Dedifferentiated amniotic fluid mesenchymal stem cell (primary cell): ENCODE measurements at regions not wholly inside any gene's neighbourhood (a gene's known extent, or its start where the extent isn't known, plus 50 kb on each side); places are given as distances from the start of the nearest gene placed in this dataset.

Source experiments
- DNase-seq: peaks from one replicate; pipeline ENCODE4 v3.0.0-alpha.2; 2016; ENCODE audit errors: extremely low spot score

- DNase-seq: no peak
Measured at GRCh38 chr16:87177673-87178072, 139.5 kb downstream of the C16orf95 start.

DNA sequence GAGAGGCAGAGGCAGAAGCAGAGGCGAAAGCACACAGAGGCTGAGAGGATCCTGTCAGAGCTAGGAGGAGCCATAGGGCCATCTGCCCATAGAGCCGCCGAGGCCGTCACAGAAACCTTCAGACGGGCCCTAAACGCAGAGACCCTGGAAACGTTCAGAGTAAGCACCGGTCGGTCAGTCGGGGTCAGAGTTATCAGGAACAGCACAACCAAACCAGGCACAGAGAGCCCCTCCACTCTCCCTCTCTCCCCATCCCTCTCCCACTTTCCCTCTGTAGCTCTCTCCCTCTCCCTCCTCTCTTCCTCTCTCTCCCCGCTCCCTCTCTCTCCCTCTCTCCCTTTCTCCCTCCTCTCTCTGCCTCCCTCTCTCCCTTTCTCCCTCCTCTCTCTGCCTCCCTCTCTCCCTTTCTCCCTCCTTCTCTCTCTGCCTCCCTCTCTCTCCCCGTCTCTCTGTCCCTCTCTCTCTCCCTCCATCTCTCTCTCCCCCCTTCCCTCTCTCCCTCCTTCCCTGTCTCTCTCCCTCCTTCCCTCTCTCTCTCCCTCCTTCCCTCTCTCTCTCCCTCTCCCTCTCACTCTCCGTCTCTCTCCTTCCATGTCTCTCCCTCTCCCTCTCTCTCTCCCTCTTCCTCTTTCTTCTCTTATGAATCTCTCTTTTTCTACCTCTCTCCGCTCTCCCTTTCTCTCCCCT lies 138.9 kb downstream of the C16orf95 start:
- no peak for DNase-seq

- DNase-seq: peak; percentile 26
Measured at GRCh38 chr16:87178977-87179376, 138.2 kb downstream of the C16orf95 start.

- no peak for DNase-seq
Measured at GRCh38 chr16:87180069-87180468, 137.1 kb downstream of the C16orf95 start.

- DNase-seq: no peak
Measured at GRCh38 chr16:87182759-87183158, 134.4 kb downstream of the C16orf95 start.

- no peak for DNase-seq
Measured at GRCh38 chr16:87183647-87184046, 133.5 kb downstream of the C16orf95 start.

DNA sequence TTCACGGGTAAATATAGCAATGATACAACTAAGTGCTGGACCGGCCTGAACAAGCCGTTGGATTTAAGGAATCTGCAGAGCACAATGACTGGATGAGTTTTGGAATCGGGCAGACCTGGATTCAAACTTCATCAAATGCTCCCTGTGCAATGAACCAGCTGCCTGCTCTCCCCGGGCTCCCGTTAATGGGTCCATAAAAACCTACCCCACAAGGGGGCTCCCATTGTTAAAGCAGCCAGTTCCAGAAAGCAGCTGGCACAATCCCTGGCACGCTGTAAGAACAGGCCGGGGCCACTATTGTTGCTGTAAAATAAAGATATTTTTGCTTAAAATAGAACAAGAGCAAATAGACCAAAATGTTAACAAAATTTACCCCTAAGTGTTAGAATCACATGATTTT lies 131.9 kb downstream of the C16orf95 start:
- DNase-seq: no peak

- no peak for DNase-seq
Measured at GRCh38 chr16:87185983-87186382, 131.2 kb downstream of the C16orf95 start.

- DNase-seq: no peak
Measured at GRCh38 chr16:87186446-87186845, 130.7 kb downstream of the C16orf95 start.

DNA sequence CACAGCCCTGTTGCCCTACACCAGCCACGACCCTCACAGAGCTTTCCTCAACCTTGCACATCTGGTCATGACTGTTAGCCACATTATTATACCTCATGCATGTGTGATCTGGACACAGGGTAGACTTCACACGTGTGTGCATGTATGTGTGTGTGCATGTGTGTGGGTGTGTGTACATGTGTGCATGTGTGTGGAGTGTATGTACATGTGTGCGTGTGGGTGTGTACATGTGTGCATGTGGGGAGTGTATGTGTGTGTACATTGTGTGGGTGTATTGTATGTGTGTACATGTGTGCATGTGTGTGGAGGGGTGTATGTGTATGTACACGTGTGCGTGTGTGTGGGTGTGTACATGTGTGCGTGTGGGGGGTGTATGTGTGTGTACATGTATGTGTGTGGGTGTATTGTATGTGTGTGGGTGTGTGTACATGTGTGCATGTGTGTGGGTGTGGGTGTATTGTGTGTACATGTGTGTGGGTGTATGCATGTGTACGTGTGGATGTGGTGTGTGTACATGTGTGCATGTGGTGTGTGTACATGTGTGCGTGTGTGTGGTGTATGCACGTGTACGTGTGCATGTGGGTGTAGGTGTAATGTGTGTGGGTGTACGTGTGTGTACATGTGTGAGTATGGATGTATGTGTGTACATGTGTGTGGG lies 130.2 kb downstream of the C16orf95 start:
- DNase-seq: no peak

- no peak for DNase-seq
Measured at GRCh38 chr16:87188104-87188503, 129.1 kb downstream of the C16orf95 start.

DNA sequence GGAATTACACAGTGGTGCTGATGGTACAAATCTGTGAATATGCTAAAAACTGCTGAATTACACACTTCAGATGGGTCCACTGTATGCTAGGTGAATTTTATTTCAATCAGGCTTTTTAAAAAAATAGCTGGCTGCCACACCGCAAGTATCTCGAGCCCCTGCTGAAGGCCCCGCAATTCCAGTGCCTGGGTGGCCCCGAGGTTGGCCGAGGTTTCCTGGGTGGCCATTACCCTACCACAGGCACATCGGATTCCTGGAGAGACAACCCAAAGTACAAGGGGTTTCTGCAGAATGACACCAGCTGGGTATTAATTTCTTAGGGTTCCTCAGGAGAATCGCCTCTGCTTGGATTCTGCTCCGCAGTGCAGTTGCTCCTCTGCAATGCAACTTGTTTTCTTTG lies 127.8 kb downstream of the C16orf95 start:
- no peak for DNase-seq

DNA sequence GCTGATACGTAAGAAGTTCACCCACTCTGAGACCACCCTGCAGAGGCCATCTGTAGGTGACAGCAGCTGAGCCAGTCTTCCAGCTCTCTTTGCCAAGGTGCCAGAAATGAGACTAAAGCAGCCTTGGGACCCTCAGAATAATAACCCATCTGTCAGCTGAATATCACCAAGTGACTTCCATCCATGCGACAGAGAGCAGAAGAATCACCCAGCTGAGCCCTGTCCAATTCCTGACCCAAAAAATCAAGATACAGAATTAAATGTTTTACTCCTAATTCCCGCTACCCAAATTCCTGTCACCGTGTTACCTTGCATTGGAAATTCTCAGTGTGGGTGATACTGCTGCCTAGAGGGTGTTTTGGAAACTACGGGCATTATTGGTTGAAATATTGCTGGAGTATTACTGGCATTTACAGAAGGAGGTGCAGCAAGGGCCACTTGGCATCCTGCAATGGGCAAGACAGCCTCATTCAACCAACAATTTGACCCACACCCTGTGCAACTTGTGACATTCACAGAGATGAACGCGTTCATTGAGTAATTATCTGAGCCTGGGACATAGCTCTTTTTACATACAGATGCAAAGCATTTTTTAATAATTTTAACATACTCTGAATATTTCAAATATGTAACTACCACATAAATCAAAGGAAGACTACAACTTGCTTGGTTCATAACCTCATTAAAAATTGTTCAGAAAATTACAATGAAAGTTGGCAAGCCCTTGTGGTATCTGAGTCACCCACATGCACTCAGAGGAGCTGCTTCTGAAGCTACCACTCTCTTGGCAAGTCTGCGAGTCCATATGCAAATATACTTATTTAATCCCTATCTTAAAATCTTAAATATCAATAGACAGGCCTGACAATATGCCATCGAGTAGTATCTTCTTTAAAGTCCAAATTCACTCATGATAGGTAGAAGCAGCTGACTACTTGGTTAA lies 126.6 kb downstream of the C16orf95 start:
- no peak for DNase-seq

- DNase-seq: no peak
Measured at GRCh38 chr16:87192452-87193073, 124.6 kb downstream of the C16orf95 start.

DNA sequence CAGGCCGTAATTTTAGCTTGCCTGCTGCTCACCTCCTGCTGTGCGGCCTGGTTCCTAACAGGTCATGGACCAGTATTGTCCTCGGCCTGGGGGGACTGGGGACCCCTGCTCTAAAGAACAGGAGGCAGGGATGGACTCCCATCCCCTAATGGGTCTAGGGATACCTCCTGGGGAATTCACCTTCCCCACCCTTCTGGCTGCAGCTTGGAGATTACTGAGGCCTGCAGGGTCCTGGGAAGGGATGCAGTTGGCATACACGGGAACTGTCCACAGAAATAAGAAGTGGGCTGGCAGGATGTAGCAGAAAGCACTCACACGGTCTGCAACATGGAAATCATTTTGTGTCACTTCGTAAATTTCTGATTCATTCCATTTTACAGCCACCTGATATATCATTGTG lies 123.0 kb downstream of the C16orf95 start:
- DNase-seq: no peak

- no peak for DNase-seq
Measured at GRCh38 chr16:87195161-87195560, 122.0 kb downstream of the C16orf95 start.

DNA sequence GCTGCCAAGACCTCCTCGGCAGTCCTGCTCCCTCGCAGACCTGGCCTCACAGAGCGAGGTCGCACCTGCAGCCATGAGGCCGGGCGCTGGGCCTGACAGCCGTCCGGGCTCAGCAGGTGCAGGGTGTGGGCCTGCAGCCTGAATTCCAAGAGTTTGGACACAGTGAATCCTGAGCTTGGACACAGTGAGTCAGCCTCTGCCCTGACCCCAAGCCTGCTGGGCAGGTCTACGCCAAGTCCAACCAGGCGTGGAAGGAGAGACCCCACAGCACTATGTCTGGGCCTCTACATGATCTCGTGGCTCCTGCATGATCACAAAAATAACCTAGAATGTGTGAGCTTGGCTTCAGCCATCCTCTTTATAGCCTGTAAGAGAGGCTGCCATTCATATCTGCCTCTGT lies 121.0 kb downstream of the C16orf95 start:
- DNase-seq: no peak

- no peak for DNase-seq
Measured at GRCh38 chr16:87196661-87197060, 120.5 kb downstream of the C16orf95 start.

- DNase-seq: no peak
Measured at GRCh38 chr16:87198328-87198832, 118.8 kb downstream of the C16orf95 start.

GRCh38 chr16:87198881-87199280 lies 118.3 kb downstream of the C16orf95 start:
- no peak for DNase-seq

- no peak for DNase-seq
Measured at GRCh38 chr16:87199379-87199778, 117.8 kb downstream of the C16orf95 start.

GRCh38 chr16:87199901-87200300 lies 117.3 kb downstream of the C16orf95 start:
- no peak for DNase-seq
